Keratinocyte (primary cell): ENCODE measurements at regions not wholly inside any gene's neighbourhood (a gene's known extent, or its start where the extent isn't known, plus 50 kb on each side); places are given as distances from the start of the nearest gene placed in this dataset.

Experiments
- DNase-seq: peaks from one replicate; pipeline ENCODE4 v3.0.0-alpha.2; 2011; ENCODE audit warnings: low read depth, missing footprints, low spot score
- FAIRE-seq: peaks from 2 replicates; lab custom pipeline; 2011; peaks lifted over from hg19 to GRCh38; lab: Jason Lieb, UNC
- H2AFZ ChIP-seq: 2 replicates; pipeline ENCODE4 v1.6.0; 2012; ENCODE audit warnings: low read length, control low read depth, inconsistent platforms; ENCODE audit not compliant: control insufficient read depth
- H3K27ac ChIP-seq: 2 replicates; pipeline ENCODE4 v1.5.1; 2011; ENCODE audit warnings: low read length; ENCODE audit not compliant: control insufficient read depth, insufficient read depth
- H3K27me3 ChIP-seq: 3 replicates; pipeline ENCODE4 v1.6.0; 2011; ENCODE audit warnings: low read length; ENCODE audit not compliant: control insufficient read depth, insufficient read depth; ENCODE audit errors: extremely low read depth
- H3K36me3 ChIP-seq, 2 experiments: 2 replicates in 1 of 2; 3 replicates in 1 of 2; pipeline ENCODE4 v1.5.1; 2011; ENCODE audit warnings: low read length in 2 of 2, mild to moderate bottlenecking in 1 of 2; ENCODE audit not compliant: control insufficient read depth in 2 of 2, insufficient read depth in 2 of 2; ENCODE audit errors: extremely low read depth in 1 of 2
- H3K4me1 ChIP-seq: 3 replicates; pipeline ENCODE4 v1.5.1; 2011; ENCODE audit warnings: low read length; ENCODE audit not compliant: control insufficient read depth, insufficient read depth; ENCODE audit errors: extremely low read depth
- H3K4me2 ChIP-seq: 3 replicates; pipeline ENCODE4 v1.6.0; 2011; ENCODE audit warnings: low read depth, low read length; ENCODE audit not compliant: control insufficient read depth, insufficient read depth; ENCODE audit errors: extremely low read depth
- H3K4me3 ChIP-seq, 3 experiments: fragments of 200-600 bp in 1 of 3; sonication (generic) in 1 of 3; 2 replicates in 2 of 3; 3 replicates in 1 of 3; pipeline ENCODE4 v1.5.1; 2011 to 2016; ENCODE audit warnings: low read length in 3 of 3, mild to moderate bottlenecking in 3 of 3, control low read depth in 2 of 3, inconsistent platforms in 1 of 3, low read depth in 1 of 3, mixed read lengths in 1 of 3, mixed run types in 1 of 3, moderate library complexity in 1 of 3; ENCODE audit not compliant: control insufficient read depth in 2 of 3, insufficient read depth in 2 of 3; ENCODE audit errors: extremely low read depth in 1 of 3
- H3K79me2 ChIP-seq: 2 replicates; pipeline ENCODE4 v1.6.0; 2012; ENCODE audit warnings: low read length; ENCODE audit not compliant: control insufficient read depth, insufficient read depth
- H3K9ac ChIP-seq: 3 replicates; pipeline ENCODE4 v1.6.0; 2011; ENCODE audit warnings: low read length; ENCODE audit not compliant: control insufficient read depth, insufficient read depth; ENCODE audit errors: extremely low read depth
- H3K9me1 ChIP-seq: 3 replicates; pipeline ENCODE4 v1.6.0; 2011; ENCODE audit warnings: low read length; ENCODE audit not compliant: control insufficient read depth, insufficient read depth; ENCODE audit errors: extremely low read depth
- H3K9me3 ChIP-seq: 2 replicates; pipeline ENCODE4 v1.5.1; 2012; ENCODE audit warnings: low read depth, low read length; ENCODE audit not compliant: control insufficient read depth
- H4K20me1 ChIP-seq: 3 replicates; pipeline ENCODE4 v1.6.0; 2011; ENCODE audit warnings: low read length; ENCODE audit not compliant: control insufficient read depth, insufficient read depth; ENCODE audit errors: extremely low read depth
- EZH2 ChIP-seq: IDR thresholded peaks from one replicate; pipeline ENCODE4 v1.6.1; 2012; ENCODE audit warnings: inconsistent platforms, mild to moderate bottlenecking, low read length, moderate library complexity
- dilution Hi-C: fragments of 300-500 bp; cut with MboI; formaldehyde crosslinking; loops from one replicate; pipeline ENCODE4 v1.7.0; 2020; ENCODE audit warnings: low sequenced_read_pairs; ENCODE audit not compliant: extremely low pct_ligation_motif_present
- TF ChIP-seq, protein P1 (sequence below), 3 experiments: IDR thresholded peaks in 1 of 3; conservative IDR thresholded peaks in 1 of 3; optimal IDR thresholded peaks in 1 of 3; 2 replicates in 2 of 3; 3 replicates in 1 of 3; pipeline versions ENCODE3 to v1.5.1; 2011; ENCODE audit warnings: low read length in 3 of 3, mild to moderate bottlenecking in 3 of 3, moderate library complexity in 2 of 3, control low read depth in 1 of 3, inconsistent platforms in 1 of 3; ENCODE audit not compliant: insufficient read depth in 2 of 3; ENCODE audit errors: extremely low read depth in 1 of 3

DNA sequence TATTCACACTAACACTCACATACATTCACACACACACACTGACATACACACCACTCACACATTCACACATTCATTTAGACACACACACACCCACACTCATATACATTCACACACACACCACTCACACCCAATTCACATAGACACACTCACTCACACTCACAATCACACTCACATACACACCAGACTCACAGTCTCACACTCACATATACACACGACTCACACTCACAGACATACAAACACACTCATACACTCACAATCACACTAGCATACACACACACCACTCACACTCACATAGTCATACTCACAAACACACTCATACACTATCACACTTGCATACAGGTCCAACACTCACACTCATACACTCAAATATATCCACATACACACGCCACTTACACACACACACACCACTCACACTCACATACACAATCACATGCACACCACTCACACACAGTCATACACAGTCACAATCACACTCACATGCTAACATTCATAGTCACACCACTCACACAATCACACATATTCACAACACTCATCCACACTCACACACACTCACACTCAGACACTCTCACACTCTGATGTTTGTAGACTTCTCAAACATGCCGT lies 312.6 kb downstream of the SFMBT2 start:
- H3K36me3 ChIP-seq, result no peaks in the 10 kb centered on the region
- no peak overlapping the region for H3K4me2 ChIP-seq
- H3K27me3 ChIP-seq, result no peaks in the 10 kb centered on the region
- DNase-seq, result no peak
- dilution Hi-C loops, result no loop called here
- no peak overlapping the region for H3K4me3 ChIP-seq
- H3K4me1 ChIP-seq, result no peaks in the 10 kb centered on the region
- H3K27ac ChIP-seq, result no peak overlapping the region
- H4K20me1 ChIP-seq, result no peaks in the 10 kb centered on the region
- H3K79me2 ChIP-seq, result no peaks in the 10 kb centered on the region
- H3K9ac ChIP-seq, result no peak overlapping the region
- H3K9me1 ChIP-seq, result no peaks in the 10 kb centered on the region
- FAIRE-seq, result no peak
- TF ChIP-seq, protein P1, sequence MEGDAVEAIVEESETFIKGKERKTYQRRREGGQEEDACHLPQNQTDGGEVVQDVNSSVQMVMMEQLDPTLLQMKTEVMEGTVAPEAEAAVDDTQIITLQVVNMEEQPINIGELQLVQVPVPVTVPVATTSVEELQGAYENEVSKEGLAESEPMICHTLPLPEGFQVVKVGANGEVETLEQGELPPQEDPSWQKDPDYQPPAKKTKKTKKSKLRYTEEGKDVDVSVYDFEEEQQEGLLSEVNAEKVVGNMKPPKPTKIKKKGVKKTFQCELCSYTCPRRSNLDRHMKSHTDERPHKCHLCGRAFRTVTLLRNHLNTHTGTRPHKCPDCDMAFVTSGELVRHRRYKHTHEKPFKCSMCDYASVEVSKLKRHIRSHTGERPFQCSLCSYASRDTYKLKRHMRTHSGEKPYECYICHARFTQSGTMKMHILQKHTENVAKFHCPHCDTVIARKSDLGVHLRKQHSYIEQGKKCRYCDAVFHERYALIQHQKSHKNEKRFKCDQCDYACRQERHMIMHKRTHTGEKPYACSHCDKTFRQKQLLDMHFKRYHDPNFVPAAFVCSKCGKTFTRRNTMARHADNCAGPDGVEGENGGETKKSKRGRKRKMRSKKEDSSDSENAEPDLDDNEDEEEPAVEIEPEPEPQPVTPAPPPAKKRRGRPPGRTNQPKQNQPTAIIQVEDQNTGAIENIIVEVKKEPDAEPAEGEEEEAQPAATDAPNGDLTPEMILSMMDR (optimal IDR thresholded peaks at IDR 0.05 in 1 of 3, IDR thresholded peaks at IDR 0.05 in 1 of 3, conservative IDR thresholded peaks at IDR 0.05 in 1 of 3; ENCODE audit: extremely low read depth in 1 of 3, insufficient read depth in 2 of 3, low read length in 3 of 3), result no peak
- TF ChIP-seq EZH2, result no peak
- H2AFZ ChIP-seq, result no peak overlapping the region
- H3K9me3 ChIP-seq, result no peaks in the 10 kb centered on the region

DNA sequence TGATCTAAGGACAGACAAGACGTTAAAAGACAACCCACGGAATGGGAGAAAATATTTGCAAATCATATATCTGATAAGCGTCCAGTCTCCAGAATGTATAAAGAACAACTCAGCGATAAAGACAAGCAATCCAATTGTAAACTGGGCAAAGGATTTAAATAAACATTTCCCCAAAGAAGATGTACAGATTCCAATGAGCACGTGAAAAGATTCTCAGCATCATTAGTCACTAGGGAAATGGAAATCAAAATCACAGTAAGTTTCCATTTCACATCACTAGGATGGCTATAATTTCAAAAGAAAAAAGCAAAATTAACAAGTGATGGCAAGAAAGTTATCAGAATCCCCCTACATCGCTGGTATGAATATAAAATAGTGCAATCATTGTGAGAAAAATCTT lies 316.1 kb downstream of the SFMBT2 start:
- H3K9ac ChIP-seq, result no peak overlapping the region
- no peaks in the 10 kb centered on the region for H3K9me3 ChIP-seq
- H3K27ac ChIP-seq, result no peak overlapping the region
- H3K36me3 ChIP-seq, result no peaks in the 10 kb centered on the region
- dilution Hi-C loops, result no loop called here
- H3K9me1 ChIP-seq, result no peaks in the 10 kb centered on the region
- no peaks in the 10 kb centered on the region for H4K20me1 ChIP-seq
- DNase-seq (no peak), FAIRE-seq (no peak)
- H3K4me1 ChIP-seq, result peaks cover 3% of the 10 kb centered on the region
- no peak overlapping the region for H3K4me3 ChIP-seq
- H3K4me2 ChIP-seq, result no peak overlapping the region
- no peak overlapping the region for H2AFZ ChIP-seq
- no peaks in the 10 kb centered on the region for H3K27me3 ChIP-seq
- TF ChIP-seq, protein P1 (optimal IDR thresholded peaks at IDR 0.05 in 1 of 3, IDR thresholded peaks at IDR 0.05 in 1 of 3, conservative IDR thresholded peaks at IDR 0.05 in 1 of 3; ENCODE audit: extremely low read depth in 1 of 3, insufficient read depth in 2 of 3, low read length in 3 of 3), result no peak
- no peak for TF ChIP-seq EZH2
- H3K79me2 ChIP-seq, result no peaks in the 10 kb centered on the region
